ENCODE measurements at regions not wholly inside any gene's neighbourhood (a gene's known extent, or its start where the extent isn't known, plus 50 kb on each side); places are given as distances from the start of the nearest gene placed in this dataset.

DNA sequence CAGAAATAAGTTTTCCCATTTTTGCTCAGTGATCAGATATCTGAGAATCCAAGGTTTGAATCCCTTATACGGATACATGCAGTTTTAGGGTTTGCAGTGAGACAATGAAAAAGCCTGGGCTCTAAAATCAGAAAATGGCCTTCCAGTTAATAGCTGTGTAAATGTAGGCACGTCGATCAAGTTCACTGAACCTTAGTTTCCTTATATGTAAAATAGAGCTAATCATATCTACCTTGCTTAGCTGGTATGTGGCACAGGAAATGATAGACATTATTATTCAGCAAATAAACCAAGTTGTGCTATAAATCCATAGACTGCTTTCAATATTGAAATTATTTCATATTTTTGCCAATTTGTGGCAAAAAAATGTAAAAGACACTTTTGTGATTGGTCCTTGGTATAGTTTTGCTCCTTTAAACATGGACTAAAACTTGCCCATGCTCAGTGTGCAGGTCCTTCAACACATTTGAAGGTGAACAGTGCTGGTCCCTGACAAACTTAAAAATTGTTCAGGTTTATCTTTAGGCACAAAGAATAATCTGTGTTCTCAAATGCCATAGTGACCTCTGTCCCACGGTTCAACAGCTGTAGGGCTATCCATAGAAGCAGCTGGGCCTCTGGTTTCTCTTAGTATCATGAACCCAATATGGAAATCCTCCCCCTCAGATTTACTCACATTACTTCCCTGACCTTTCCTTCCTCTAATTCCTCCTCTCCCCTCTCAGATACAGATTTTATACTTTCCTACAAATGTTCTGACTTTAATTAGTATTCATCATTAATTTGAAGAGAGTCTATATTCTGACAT is 51.0 kb downstream of the CCDC54 start:
- no peak for DNase-seq

DNA sequence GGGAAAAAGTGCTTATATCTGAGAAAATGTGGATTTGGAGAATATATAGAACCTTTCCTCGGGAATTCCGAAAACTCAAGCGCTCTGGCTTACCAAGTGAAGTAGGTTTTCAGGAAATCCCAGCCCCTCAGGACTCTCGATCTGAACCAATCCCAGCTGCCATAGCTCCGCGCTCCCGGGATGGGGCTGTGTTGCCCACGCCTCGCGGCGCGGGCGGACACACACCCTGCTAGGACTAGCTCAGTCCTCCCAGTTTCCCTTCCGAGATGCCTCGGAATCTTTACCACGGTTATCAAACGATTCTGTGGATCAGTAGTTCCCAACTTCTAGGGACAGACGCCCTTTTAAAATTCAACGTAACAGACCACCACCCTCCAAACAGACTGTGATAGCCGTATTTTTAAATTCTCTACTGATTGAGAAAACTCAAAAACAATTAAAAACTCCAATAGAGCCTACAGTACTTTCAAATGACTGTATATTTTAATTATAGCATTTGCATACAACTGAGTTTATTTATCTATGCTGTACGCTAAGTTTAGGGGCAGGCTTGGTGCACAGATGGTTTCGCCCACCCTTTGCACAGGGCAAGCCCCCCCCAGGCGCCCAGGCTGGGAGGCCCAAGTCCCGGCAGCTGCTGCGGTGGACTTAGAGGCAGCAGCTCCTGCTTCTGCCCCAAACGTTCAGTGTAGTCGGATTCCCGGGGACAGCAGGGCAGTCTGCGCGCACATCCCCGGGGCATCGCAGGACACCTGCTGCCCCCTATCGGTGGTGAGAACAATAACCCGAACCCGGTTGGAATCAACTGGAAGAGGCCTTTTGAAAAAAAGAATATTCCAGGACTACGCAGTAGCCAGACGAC is 52.3 kb downstream of the CCDC54 start:
- peak; percentile 45 for DNase-seq

DNA sequence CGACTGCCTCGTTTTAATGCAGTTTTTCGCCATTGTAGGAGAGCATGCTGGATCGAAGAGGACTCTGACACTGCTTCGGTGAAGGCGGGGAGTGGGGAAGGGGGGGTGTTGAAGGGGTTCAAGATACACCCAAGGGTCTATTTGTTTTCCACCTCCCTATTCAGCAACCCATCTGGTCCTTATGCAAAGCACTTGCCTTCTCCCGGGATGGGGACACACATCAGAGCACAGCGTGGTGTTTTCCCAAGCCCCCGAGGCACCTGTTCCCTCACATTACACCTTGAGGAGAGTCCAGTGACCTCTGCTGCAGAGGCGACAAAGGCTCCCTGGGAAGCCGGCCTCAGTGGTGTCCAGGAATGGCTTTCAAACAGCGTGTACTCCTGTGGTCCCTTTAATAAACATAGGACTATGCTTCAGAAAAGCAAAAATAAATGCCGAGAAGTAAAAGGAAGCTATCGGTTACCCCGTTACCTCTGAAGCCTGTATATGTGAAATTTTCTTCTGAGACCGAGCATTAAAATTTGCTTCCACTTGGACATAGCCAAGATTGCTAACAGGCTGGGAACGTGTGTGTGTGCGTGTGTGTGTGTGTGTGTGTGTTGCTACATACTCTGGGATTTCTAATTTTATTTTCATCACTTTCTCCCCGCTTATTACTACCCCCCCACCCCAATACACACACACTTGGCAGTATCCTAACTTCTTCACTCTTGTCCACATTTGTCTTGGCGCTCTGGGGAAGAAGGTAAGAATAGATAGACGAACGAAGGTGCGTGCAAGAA is 53.2 kb downstream of the CCDC54 start:
- DNase-seq: no peak

DNA sequence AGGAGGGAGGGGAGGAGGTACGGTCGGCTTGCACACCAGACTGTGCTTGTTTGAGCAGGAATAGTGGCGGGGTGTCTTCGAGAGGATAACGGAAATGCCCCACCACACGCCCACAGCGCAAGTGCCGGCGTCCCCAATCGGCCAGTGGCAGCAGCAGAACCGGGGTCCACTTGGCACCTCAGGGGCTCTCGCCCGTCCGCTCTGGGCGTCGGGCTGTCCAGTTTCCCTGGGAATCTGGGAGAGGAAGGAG is 53.7 kb downstream of the CCDC54 start:
- DNase-seq: peak; percentile 5

DNA sequence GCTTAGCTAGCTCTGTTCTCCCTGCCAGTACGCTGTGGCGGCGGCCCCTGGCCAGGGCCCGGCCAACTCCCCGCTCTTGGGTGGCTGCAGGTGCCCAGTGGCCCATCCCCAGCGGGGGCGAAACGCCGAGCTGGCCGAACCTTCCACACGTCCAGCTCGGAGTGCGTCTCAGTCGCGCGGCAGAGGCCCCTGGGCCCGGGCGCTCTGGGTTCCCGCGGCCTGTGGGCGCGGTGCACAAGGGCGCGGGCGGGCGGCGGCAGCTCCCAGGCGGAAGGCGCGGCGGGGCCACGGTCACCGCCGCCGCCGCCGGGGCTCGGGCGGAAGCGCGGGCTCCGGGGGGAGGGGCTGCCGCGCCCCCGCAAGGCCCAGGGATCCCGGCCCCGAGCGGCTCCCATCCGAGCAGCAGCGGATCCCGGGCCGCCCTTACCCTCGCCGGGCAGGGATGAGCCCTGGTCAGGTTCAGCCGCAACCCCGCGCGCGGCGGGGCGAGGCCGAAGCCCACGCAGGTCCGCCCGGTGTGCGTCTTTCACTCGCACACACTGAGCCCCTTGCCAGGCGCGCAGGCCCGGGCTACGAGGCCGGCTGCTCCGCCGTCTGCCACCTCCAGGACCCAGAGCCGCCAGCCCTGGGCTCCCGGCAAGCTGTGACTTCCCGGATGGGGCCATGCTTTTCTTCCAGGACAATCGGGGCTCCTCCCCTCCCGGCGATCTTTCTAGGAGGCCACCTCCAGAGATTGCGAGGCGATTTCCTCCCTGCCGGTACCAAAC is 54.2 kb downstream of the CCDC54 start:
- DNase-seq: peak; percentile 11

DNA sequence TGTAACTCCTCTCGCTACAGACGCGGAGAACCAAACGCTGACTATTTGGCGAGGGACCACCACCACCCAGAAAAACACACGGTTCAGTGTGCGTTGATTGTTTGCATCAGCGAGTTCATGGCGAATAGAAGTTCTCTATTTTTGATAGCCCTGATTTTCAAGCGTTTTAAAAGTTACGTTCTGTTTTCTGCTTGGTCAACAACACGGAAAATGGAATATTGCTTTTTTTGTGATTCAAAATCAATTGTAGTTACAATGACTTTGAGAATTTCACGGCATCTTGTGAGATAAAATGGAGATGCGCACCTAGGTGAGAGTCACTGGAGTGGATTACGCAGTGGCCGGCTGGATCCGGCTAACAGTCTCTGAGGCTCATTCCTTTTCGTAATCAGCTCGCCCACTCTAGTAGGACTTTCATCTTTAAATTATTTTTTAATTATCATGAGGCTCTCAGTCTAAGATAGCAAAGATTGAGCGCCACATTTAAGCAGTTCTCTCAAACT is 54.8 kb downstream of the CCDC54 start:
- DNase-seq: no peak

DNA sequence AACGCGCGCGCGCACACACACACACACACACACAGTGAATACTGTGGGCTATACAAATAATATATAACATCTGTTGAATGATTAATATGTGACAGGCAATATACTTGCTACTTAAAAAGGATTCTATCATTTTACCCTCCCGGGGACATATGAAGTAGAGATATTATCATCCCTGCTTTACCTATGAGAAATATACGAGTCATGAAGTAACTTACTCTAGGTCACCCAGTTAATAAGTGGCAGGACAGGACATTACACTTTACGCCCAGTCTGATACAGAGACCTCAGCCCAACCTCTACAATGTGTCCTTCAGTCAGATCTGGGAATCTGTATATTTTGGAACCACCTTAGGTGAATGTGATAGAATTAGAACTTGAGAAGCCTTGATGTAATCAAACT is 55.4 kb downstream of the CCDC54 start:
- no peak for DNase-seq

DNA sequence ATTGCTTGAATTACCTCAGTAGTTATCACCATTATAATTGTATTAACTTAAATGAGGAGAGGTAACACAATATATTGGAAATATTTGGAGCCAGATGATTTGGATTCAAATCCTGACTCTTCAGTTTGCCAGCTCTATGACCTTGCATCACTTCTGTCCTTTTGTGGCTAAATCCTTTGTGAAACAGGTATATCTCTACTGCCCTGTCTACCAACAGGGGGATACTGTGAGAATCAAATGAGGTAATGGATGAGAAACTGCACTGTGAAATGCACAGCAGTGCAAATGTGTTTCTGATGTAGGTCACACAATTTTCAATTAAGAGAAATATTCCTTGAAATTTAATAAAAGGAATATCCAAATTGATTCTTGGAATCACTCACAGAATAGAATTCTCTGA is 58.8 kb downstream of the CCDC54 start:
- no peak for DNase-seq

DNA sequence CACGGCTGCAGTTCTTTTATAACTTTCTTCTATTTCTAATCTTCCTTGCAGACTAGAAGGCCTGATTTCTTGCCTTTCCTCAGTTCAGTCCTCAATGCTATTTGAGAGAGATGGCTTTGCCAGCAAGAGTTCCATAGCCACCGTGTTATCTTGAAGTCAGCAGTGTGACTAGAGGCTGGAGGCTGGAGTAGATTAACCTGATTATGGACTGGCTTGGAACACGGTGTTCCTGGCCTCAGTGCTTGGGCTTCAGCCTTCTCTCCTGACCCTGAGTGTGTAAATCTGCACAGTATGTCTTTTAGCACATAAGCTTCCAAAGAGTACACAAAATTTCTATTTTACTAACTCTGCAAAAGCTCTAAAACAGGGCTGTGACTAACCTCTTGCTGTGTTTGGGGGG is 61.4 kb downstream of the CCDC54 start:
- no peak for DNase-seq

DNA sequence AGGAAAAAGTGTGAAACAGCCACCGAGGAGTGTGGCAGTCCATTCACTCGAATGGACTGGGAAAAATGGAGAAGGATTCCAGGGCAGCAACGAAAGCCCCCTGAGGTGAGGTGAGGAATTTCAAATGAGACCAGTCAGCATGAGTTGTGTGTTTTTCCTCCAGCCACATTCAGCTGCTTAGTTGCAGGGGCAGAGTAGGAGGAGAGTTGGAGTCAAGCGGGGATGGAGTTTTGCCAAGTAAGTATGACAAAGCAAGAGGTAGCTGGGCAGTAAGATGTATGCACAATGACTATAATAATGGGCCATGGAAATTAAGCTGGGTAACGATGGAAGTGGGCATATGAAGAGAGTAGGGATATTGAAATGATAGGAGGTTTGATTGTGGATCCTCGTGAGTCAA is 64.4 kb downstream of the CCDC54 start:
- DNase-seq: no peak

DNA sequence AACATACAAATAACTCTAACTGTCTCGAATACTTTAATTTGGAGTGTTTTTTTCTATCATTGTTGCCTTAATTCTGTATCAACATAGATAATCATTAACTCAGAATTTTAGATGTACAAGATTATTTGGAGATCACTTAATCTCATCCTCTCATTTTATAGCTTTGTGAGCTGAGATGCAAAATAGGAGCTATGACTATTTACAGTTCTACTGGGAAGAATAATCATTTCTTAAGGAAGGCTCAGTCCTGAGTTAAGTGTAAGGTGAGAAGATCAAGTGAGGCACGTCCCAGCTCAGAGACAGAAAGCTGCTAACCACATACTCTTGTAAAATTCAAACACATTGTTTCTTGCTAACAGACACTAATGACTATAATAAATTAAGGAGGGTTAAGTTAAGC is 66.2 kb downstream of the CCDC54 start:
- DNase-seq: no peak

DNA sequence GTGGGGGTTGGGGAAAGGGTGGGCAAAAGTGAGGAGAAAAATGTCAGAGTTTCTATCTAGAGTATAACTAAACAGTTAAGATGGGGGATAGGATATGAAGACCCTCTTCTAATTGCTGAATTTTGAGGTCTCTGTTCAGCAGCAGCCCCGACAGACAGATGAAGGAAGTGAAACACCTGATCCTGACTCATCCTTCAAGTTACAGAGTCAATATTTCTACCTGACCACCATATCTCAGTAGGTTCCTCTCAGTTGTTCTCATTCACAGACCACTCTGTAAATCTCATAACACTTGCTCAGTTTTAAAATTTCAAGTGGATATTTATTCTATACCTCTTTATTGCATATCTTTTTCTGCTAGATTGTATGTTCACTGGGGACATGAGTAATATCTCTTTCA is 69.5 kb downstream of the CCDC54 start:
- no peak for DNase-seq

DNA sequence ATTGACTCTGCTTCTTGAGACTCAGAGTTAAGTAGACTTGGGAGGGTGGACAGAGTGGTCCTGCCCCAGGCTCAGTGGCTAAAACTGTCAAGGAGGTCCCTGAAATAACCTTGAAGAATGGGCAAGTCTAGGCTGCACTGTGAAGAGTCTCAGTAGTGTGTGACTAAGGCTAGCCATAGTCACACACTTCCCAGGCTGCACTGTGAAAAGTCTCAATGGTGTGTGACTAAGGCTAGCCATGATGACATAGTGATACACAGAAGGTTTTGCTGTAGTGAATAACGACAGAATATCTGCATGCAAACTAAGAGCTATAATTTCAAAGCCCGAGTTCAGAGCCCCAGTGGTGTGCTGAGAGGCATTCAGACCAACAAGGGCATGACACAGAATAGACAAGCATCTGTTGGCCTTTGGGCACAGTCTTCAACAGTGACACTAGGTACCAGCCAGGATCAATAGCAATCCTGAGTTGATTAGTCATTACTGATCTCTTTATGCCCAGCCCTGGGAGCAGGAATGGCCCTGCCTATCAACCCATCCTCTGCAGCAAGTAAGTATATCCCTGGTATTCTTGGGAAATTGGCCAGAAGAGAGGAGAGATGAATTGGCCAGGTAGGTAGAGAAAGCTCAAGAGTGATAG is 72.4 kb upstream of the BBX start:
- no peak for DNase-seq

DNA sequence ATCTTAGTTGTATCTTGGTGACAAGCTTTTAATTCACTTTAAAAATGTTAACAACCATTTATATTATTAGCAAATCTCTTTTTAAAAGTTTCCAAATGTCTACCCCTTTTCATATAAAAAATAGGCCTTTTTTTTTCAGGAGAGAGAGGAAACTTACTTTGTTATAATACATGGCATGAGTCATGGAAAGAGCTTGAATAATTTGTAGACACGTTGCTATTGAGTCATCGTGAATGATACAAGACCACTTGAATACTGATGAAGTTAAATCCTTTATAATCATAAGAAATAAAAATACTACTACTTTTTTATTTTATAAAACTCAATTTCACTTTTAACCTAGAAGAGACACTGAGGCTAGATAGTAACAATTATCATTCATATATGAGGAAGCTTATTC is 70.3 kb upstream of the BBX start:
- DNase-seq: no peak

DNA sequence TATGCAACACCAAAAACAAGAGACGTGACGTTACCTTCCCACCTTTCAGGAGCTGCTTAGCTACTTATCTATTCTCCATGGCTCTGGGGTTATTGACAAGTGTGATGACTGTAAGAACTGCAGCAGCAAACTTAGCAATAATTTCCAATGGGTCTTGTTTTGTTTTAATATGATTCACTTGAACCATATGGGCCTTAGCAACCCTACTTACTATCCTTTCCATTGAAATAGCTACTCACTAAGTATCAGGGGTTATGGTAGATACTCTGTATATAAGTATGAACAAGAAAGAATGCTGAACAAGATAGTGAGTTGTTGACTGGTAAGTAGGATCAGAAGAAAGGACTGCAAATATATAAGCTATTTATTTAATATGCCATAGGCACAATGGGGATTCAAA is 69.3 kb upstream of the BBX start:
- DNase-seq: no peak

DNA sequence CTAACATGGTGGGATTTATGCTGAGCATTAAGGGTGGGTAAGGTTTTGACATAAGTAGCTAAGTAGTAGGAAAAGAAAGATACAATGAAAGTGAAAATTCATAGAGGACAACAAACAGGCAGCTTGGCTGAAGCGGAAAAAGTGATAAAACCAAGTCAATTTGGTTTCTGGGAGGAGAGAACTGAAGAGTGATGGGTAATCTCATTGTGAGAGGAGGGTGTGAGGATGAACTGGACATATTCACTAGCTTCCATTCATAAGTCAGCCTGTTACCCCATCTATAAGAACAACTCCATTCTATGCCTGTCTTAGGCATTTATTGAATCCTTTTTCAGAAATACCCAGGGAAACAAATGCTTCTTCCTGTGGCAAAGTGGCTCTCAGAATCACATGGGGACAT is 67.1 kb upstream of the BBX start:
- DNase-seq: no peak

DNA sequence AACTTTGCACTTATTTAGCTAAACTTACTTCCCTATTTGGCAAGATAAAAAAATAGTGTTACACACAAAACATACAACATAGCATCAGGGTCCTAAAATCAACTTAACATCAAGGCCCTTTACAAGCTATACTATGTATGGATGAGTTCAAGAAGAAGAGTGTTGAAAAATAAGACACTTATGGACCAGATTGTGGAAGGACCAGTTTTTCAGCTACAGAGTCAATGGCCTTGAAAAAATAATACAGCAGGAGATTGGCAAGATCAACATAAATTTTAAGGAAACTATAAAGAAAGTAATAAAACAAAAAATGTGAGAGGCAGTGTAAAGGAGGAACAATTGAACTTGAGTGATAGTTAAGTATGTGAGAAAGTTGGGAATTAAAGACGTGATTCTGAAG is 66.3 kb upstream of the BBX start:
- no peak for DNase-seq

DNA sequence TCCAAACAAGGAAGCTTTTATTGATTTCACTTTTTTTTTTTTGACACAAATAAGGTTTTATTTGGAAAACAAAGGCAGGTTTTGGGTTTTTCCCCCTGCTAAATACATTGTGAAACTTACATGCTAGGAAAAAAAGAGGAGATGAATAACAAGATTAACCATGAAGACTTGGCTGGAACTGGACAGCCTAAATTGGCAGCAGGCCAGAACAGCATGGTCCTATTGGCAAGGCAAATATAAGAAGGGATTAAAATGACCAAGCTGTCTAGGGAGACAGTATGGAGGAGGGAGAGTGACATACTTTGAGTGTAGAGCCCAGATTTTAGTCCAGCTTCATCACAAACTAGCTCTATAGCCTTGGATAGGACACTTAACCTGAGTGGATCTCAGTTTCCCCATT is 63.9 kb upstream of the BBX start:
- DNase-seq: no peak

DNA sequence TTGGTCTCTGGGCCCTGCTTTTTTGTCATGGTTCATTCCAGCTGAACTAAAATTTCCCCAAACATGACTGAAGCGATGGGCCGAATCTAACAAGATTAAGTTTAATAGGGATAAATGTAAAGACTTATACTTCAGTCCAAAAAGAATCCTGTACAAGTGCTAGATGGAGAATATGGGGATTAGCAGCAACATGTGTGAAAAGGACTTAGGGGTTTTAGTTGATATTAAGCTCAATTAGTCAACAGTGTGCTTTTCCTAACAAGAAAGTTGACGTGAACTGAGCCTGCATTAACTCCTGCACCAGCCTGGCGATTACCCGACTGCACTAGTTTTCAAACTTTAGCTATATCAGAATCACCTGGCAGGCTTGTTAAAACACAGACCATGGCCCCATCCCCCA is 61.0 kb upstream of the BBX start:
- DNase-seq: no peak

DNA sequence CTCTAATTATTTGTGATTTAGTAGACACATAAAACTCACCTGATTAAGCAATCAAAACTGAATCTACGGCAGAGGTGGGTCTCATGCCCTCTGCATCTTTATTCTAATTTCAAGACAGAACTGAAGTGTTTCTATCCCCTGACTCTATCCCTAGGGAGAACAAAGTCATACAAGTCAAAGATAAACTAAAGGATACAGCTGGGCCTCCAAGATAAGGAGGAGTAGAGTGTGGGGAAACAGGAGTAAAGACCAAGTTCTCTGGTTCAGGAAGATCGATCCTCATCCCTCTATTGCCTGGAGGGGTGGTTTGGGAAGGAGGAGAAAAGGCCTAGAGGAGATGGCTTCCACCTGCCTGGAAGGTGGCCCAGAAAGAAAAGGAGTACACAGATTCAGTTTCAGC is 58.7 kb upstream of the BBX start:
- no peak for DNase-seq

DNA sequence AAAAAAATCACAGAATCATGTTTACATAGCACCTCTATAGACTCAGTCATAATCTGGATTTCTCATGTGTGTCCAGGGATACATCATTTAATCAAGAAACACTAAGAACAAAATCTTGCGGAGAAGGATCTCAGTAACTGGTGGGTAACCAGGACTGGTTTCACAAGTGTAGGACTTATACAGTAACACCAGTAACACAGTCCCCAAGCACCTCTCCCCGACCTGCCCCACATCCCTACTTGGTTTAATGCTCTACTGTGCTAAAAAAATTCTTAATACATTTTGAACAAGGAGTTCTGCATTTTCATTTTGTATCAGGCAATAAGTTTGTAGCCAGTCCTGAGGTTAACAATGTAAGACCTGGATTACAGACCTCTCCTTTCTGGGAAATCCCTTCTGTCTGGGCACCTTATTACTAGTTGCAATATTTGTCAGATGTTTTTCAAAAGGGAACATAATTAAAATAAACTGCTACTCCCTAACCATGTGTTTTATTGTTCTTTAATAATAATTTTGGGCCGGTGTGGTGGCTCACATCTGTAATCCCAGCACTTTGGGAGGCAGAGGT is 57.6 kb upstream of the BBX start:
- no peak for DNase-seq

DNA sequence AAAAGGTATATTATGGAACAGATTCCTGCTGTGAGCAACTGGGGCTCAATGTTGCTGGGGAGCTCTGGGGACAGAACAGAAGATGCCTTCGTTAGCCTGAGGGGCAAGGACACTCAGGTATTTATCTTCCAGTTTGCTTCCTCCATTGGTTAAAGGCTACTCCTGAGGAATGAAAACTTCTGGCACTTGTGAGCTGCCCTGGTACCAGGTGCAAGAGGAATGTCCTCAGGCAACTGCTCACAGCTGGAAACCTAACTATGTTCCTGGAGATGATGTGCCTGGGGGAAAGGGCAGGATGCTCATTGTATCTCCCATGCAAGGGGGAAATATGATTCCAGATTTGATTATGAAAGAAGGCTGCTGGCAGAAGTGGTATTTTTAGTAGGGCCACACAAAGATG is 54.0 kb upstream of the BBX start:
- no peak for DNase-seq

All from activated gamma-delta T cell treated with Interleukin-2 at 50 U/mL for 16 hours (primary cell).